ENCODE measurements at regions not wholly inside any gene's neighbourhood (a gene's known extent, or its start where the extent isn't known, plus 50 kb on each side); places are given as distances from the start of the nearest gene placed in this dataset.

DNA sequence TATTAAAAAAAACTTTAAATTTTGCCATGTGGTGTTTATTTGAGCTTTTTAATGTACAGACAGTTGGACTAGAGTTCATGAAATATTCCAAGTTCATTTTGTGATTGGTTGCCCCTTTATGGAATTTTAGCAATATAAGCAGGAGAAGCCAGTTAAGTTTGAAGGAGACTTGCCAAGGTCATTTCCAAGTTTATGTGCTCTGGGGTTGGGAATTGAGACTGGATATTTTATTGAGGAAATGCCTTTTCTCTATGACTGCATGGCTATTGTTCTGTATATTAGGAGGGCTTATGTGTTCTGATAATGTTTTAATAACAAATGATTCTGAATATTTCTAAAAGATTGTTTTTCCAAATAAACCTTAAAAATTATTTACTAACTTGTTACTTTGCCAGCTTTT lies 67.0 kb upstream of the TCF4 start:
- no peak overlapping the region for H3K4me3 ChIP-seq (ENCODE audit: insufficient read depth, low read depth, low read length)
- TF ChIP-seq EZH2 (IDR thresholded peaks at IDR 0.05; ENCODE audit: insufficient read depth, low read length) = no peak
- TF ChIP-seq, protein P1, sequence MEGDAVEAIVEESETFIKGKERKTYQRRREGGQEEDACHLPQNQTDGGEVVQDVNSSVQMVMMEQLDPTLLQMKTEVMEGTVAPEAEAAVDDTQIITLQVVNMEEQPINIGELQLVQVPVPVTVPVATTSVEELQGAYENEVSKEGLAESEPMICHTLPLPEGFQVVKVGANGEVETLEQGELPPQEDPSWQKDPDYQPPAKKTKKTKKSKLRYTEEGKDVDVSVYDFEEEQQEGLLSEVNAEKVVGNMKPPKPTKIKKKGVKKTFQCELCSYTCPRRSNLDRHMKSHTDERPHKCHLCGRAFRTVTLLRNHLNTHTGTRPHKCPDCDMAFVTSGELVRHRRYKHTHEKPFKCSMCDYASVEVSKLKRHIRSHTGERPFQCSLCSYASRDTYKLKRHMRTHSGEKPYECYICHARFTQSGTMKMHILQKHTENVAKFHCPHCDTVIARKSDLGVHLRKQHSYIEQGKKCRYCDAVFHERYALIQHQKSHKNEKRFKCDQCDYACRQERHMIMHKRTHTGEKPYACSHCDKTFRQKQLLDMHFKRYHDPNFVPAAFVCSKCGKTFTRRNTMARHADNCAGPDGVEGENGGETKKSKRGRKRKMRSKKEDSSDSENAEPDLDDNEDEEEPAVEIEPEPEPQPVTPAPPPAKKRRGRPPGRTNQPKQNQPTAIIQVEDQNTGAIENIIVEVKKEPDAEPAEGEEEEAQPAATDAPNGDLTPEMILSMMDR (IDR thresholded peaks at IDR 0.05; ENCODE audit: insufficient read depth, low read depth, low read length) = no peak
- H3K4me1 Mint-ChIP-seq (ENCODE audit: low read depth, unreplicated experiment) = peaks cover 17% of the 10 kb centered on the region
- no peak overlapping the region for H3K4me3 Mint-ChIP-seq (ENCODE audit: unreplicated experiment)
- H3K27me3 ChIP-seq (ENCODE audit: insufficient read depth, low read length) = no peaks in the 10 kb centered on the region
- no peak overlapping the region for H3K27ac ChIP-seq (ENCODE audit: low read depth, low read length)
- no peaks in the 10 kb centered on the region for H3K27me3 Mint-ChIP-seq (ENCODE audit: low read depth, unreplicated experiment)
- no peak overlapping the region for H3K4me2 ChIP-seq (ENCODE audit: low read length)
- H3K27ac Mint-ChIP-seq (ENCODE audit: unreplicated experiment) = no peak overlapping the region
- no peaks in the 10 kb centered on the region for H3K79me2 ChIP-seq (ENCODE audit: insufficient read depth, low read length)
- H3K36me3 Mint-ChIP-seq (ENCODE audit: low read depth, unreplicated experiment) = no peaks in the 10 kb centered on the region
- no peak overlapping the region for H2AFZ ChIP-seq (ENCODE audit: low read depth, low read length)
- no peaks in the 10 kb centered on the region for H3K9me3 ChIP-seq (ENCODE audit: insufficient read depth, low read depth, low read length)
- no peaks in the 10 kb centered on the region for H3K36me3 ChIP-seq (ENCODE audit: insufficient read depth, low read length)
- DNase-seq (ENCODE audit: low read depth) = no peak
- H3K9me3 Mint-ChIP-seq (ENCODE audit: unreplicated experiment) = no peaks in the 10 kb centered on the region
- no peaks in the 10 kb centered on the region for H4K20me1 ChIP-seq (ENCODE audit: insufficient read depth, low read length)
- H3K9ac ChIP-seq (ENCODE audit: low read length) = no peak overlapping the region
- H3K4me1 ChIP-seq (ENCODE audit: insufficient read depth, low read length) = no peaks in the 10 kb centered on the region
- FAIRE-seq = no peak

DNA sequence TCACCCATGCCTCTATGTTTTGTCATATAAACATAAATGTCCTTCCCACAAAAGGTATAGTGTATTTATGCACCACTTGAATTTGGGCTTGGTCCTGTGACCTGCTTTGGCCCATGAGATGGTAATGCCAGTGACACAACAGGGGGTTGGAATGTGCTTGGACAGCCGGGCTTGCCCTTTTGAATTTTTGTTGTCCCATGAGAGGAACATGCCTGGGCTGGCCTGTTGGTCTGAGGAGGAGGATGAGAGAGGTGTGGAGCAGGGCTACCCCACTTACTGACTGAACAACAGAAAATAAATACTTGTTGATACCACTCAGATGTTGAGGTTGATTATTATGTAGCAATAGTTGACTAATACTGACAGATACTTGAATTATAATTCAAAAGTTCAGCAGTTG lies 63.2 kb upstream of the TCF4 start:
- H3K27ac ChIP-seq (ENCODE audit: low read depth, low read length) = no peak overlapping the region
- no peaks in the 10 kb centered on the region for H3K9me3 Mint-ChIP-seq (ENCODE audit: unreplicated experiment)
- H3K27ac Mint-ChIP-seq (ENCODE audit: unreplicated experiment) = peak overlapping the region; percentile 65
- H3K4me1 Mint-ChIP-seq (ENCODE audit: low read depth, unreplicated experiment) = peaks cover 24% of the 10 kb centered on the region
- no peak overlapping the region for H3K4me3 ChIP-seq (ENCODE audit: insufficient read depth, low read depth, low read length)
- H3K4me1 ChIP-seq (ENCODE audit: insufficient read depth, low read length) = no peaks in the 10 kb centered on the region
- H3K9me3 ChIP-seq (ENCODE audit: insufficient read depth, low read depth, low read length) = no peaks in the 10 kb centered on the region
- no peaks in the 10 kb centered on the region for H3K36me3 Mint-ChIP-seq (ENCODE audit: low read depth, unreplicated experiment)
- H3K4me3 Mint-ChIP-seq (ENCODE audit: unreplicated experiment) = no peak overlapping the region
- no peaks in the 10 kb centered on the region for H3K79me2 ChIP-seq (ENCODE audit: insufficient read depth, low read length)
- H3K9ac ChIP-seq (ENCODE audit: low read length) = no peak overlapping the region
- no peaks in the 10 kb centered on the region for H3K27me3 ChIP-seq (ENCODE audit: insufficient read depth, low read length)
- TF ChIP-seq, protein P1 (IDR thresholded peaks at IDR 0.05; ENCODE audit: insufficient read depth, low read depth, low read length) = no peak
- TF ChIP-seq EZH2 (IDR thresholded peaks at IDR 0.05; ENCODE audit: insufficient read depth, low read length) = no peak
- no peak overlapping the region for H2AFZ ChIP-seq (ENCODE audit: low read depth, low read length)
- H3K4me2 ChIP-seq (ENCODE audit: low read length) = no peak overlapping the region
- no peaks in the 10 kb centered on the region for H4K20me1 ChIP-seq (ENCODE audit: insufficient read depth, low read length)
- no peaks in the 10 kb centered on the region for H3K27me3 Mint-ChIP-seq (ENCODE audit: low read depth, unreplicated experiment)
- H3K36me3 ChIP-seq (ENCODE audit: insufficient read depth, low read length) = no peaks in the 10 kb centered on the region
- DNase-seq (ENCODE audit: low read depth) (no peak), FAIRE-seq (no peak)

DNA sequence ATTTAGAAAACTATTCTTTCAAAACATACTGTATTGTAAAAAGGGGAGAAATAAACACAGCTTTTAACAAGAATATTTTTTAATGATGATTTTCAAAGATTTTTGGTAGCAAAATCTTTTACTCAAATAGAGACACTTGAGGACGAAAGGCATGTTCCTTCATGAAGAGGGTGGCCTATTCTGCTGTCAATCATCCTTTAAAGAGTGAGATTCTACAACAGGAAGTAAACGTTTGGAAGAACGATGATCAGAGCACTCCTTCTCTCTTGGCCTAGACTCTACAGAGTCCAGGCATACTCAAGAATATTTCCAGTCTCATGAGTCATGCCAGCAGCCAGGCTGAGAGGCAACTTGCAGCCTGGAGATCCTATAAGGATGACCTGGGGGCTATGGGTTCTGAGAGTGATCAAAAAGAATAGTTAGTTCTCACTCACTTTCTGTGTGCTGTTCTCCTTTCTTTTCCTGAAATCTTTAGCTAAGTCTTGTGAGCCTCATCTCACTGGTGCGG lies 62.4 kb upstream of the TCF4 start:
- no peak overlapping the region for H3K9ac ChIP-seq (ENCODE audit: low read length)
- H2AFZ ChIP-seq (ENCODE audit: low read depth, low read length) = peak overlapping the region; percentile 16

More for the DNA sequence above, 62.4 kb upstream of the TCF4 start:
- H3K27ac Mint-ChIP-seq (ENCODE audit: unreplicated experiment) = peak overlapping the region; percentile 63
- Histone ChIP-seq H3K79me2 (ENCODE audit: insufficient read depth, low read length) (no peaks in the 10 kb centered on the region), H3K27me3 (ENCODE audit: insufficient read depth, low read length) (no peaks in the 10 kb centered on the region), H3K27ac (ENCODE audit: low read depth, low read length) (no peak overlapping the region), H3K4me1 (ENCODE audit: insufficient read depth, low read length) (no peaks in the 10 kb centered on the region), H4K20me1 (ENCODE audit: insufficient read depth, low read length) (no peaks in the 10 kb centered on the region), H3K9me3 (ENCODE audit: insufficient read depth, low read depth, low read length) (no peaks in the 10 kb centered on the region), H3K4me2 (ENCODE audit: low read length) (no peak overlapping the region), H3K4me3 (ENCODE audit: insufficient read depth, low read depth, low read length) (no peak overlapping the region), H3K36me3 (ENCODE audit: insufficient read depth, low read length) (no peaks in the 10 kb centered on the region)
- peaks cover 24% of the 10 kb centered on the region for H3K4me1 Mint-ChIP-seq (ENCODE audit: low read depth, unreplicated experiment)
- DNase-seq (ENCODE audit: low read depth) = peak; percentile 20
- TF ChIP-seq EZH2 (IDR thresholded peaks at IDR 0.05; ENCODE audit: insufficient read depth, low read length) = no peak
- TF ChIP-seq, protein P1 (IDR thresholded peaks at IDR 0.05; ENCODE audit: insufficient read depth, low read depth, low read length) = no peak
- no peaks in the 10 kb centered on the region for H3K9me3 Mint-ChIP-seq (ENCODE audit: unreplicated experiment)
- no peak for FAIRE-seq
- no peaks in the 10 kb centered on the region for H3K27me3 Mint-ChIP-seq (ENCODE audit: low read depth, unreplicated experiment)
- H3K36me3 Mint-ChIP-seq (ENCODE audit: low read depth, unreplicated experiment) = no peaks in the 10 kb centered on the region
- H3K4me3 Mint-ChIP-seq (ENCODE audit: unreplicated experiment) = no peak overlapping the region
